ENCODE measurements at regions not wholly inside any gene's neighbourhood (a gene's known extent, or its start where the extent isn't known, plus 50 kb on each side); places are given as distances from the start of the nearest gene placed in this dataset.

GRCh38 chr9:105900123-105900522 is 205.8 kb downstream of the TMEM38B start:
- TF ChIP-seq Cebpa-rat (IDR thresholded peaks at IDR 0.05) = no peak
- peaks cover 0 to 6% (median 3%) of the 10 kb centered on the region in 10 experiments; a peak in 3 of 20 replicates for H3K4me1 ChIP-seq
- no peaks in the 10 kb centered on the region for H4K20me1 ChIP-seq
- no peak overlapping the region for H3K4me2 ChIP-seq
- no peak overlapping the region for H3K4me3 ChIP-seq
- H3K36me3 ChIP-seq = no peaks in the 10 kb centered on the region
- no peak overlapping the region for H3K27ac ChIP-seq
- no peak overlapping the region for H3K9ac ChIP-seq
- H3K9me3 ChIP-seq (replicated peaks in 1 of 11) = peaks cover 0 to 12% (median 0%) of the 10 kb centered on the region in 11 experiments; a peak in 3 of 22 replicates
- no peaks in the 10 kb centered on the region for H3K27me3 ChIP-seq

- Histone ChIP-seq H3K4me2 (no peak overlapping the region), H4K20me1 (no peaks in the 10 kb centered on the region), H3K4me1 (peaks cover 0 to 6% (median 3%) of the 10 kb centered on the region in 10 experiments; a peak in 3 of 20 replicates), H3K9ac (no peak overlapping the region), H3K27ac (no peak overlapping the region), H3K9me3 (replicated peaks in 1 of 11) (peaks cover 0 to 12% (median 0%) of the 10 kb centered on the region in 11 experiments; a peak in 3 of 22 replicates), H3K36me3 (no peaks in the 10 kb centered on the region), H3K27me3 (no peaks in the 10 kb centered on the region), H3K4me3 (no peak overlapping the region)
- TF ChIP-seq Cebpa-rat (IDR thresholded peaks at IDR 0.05) = no peak
Measured at GRCh38 chr9:105901514-105902109, 207.3 kb downstream of the TMEM38B start.

GRCh38 chr9:105908069-105908468 is 213.7 kb downstream of the TMEM38B start:
- TF ChIP-seq Cebpa-rat (IDR thresholded peaks at IDR 0.05) = no peak

GRCh38 chr9:105911104-105911911 is 217.0 kb downstream of the TMEM38B start:
- no peak for TF ChIP-seq Cebpa-rat (IDR thresholded peaks at IDR 0.05)
- H3K27me3 ChIP-seq = no peaks in the 10 kb centered on the region
- no peak overlapping the region for H3K27ac ChIP-seq
- H3K4me2 ChIP-seq = no peak overlapping the region
- H3K36me3 ChIP-seq = no peaks in the 10 kb centered on the region
- no peaks in the 10 kb centered on the region for H3K9me3 ChIP-seq (replicated peaks in 1 of 11)
- H4K20me1 ChIP-seq = no peaks in the 10 kb centered on the region
- no peak overlapping the region for H3K4me3 ChIP-seq
- H3K4me1 ChIP-seq = no peaks in the 10 kb centered on the region
- no peak overlapping the region for H3K9ac ChIP-seq

More at GRCh38 chr9:105908069-105908468, 213.7 kb downstream of the TMEM38B start:
- Histone ChIP-seq H3K9ac (no peak overlapping the region), H3K36me3 (no peaks in the 10 kb centered on the region), H3K4me3 (no peak overlapping the region), H3K27ac (no peak overlapping the region), H3K27me3 (no peaks in the 10 kb centered on the region), H3K4me2 (no peak overlapping the region), H3K4me1 (no peaks in the 10 kb centered on the region), H3K9me3 (replicated peaks in 1 of 11) (no peaks in the 10 kb centered on the region), H4K20me1 (no peaks in the 10 kb centered on the region)

GRCh38 chr9:105912157-105912862 is 218.0 kb downstream of the TMEM38B start:
- Histone ChIP-seq H3K9ac (no peak overlapping the region), H3K36me3 (no peaks in the 10 kb centered on the region), H4K20me1 (no peaks in the 10 kb centered on the region), H3K4me3 (no peak overlapping the region), H3K4me1 (no peaks in the 10 kb centered on the region), H3K27me3 (no peaks in the 10 kb centered on the region), H3K4me2 (no peak overlapping the region), H3K27ac (no peak overlapping the region), H3K9me3 (replicated peaks in 1 of 11) (no peaks in the 10 kb centered on the region)
- no peak for TF ChIP-seq Cebpa-rat (IDR thresholded peaks at IDR 0.05)

GRCh38 chr9:105912863-105913516 is 218.6 kb downstream of the TMEM38B start:
- Histone ChIP-seq H3K9me3 (replicated peaks in 1 of 11) (no peaks in the 10 kb centered on the region), H3K27ac (no peak overlapping the region), H4K20me1 (no peaks in the 10 kb centered on the region), H3K4me1 (no peaks in the 10 kb centered on the region), H3K9ac (no peak overlapping the region), H3K4me2 (no peak overlapping the region), H3K27me3 (no peaks in the 10 kb centered on the region), H3K4me3 (no peak overlapping the region), H3K36me3 (no peaks in the 10 kb centered on the region)
- TF ChIP-seq Cebpa-rat (IDR thresholded peaks at IDR 0.05) = no peak

GRCh38 chr9:105921057-105921726 is 226.9 kb downstream of the TMEM38B start:
- no peaks in the 10 kb centered on the region for H3K27me3 ChIP-seq
- no peak for TF ChIP-seq Cebpa-rat (IDR thresholded peaks at IDR 0.05)

GRCh38 chr9:105928416-105928815 is 234.1 kb downstream of the TMEM38B start:
- Histone ChIP-seq H3K4me3 (no peak overlapping the region), H3K4me2 (no peak overlapping the region), H4K20me1 (no peaks in the 10 kb centered on the region), H3K27ac (no peak overlapping the region), H3K4me1 (no peaks in the 10 kb centered on the region), H3K36me3 (no peaks in the 10 kb centered on the region), H3K9me3 (replicated peaks in 1 of 11) (peaks cover 0 to 20% (median 3%) of the 10 kb centered on the region in 11 experiments; a peak in 12 of 22 replicates), H3K27me3 (no peaks in the 10 kb centered on the region), H3K9ac (no peak overlapping the region)
- no peak for TF ChIP-seq Cebpa-rat (IDR thresholded peaks at IDR 0.05)

More at GRCh38 chr9:105921057-105921726, 226.9 kb downstream of the TMEM38B start:
- Histone ChIP-seq H3K36me3 (no peaks in the 10 kb centered on the region), H3K9me3 (replicated peaks in 1 of 11) (no peaks in the 10 kb centered on the region), H3K4me3 (no peak overlapping the region), H4K20me1 (no peaks in the 10 kb centered on the region), H3K4me2 (no peak overlapping the region), H3K9ac (no peak overlapping the region), H3K4me1 (no peaks in the 10 kb centered on the region), H3K27ac (no peak overlapping the region)

All from BLaER1 treated with 17β-estradiol and CSF1 and Interleukin-3, amounts not matched to agents 10 nM and 100 nM (cell line).